HG03460 (cell line): ENCODE measurements at regions not wholly inside any gene's neighbourhood (a gene's known extent, or its start where the extent isn't known, plus 50 kb on each side); places are given as distances from the start of the nearest gene placed in this dataset.
"Not testable (repeated sequence)": the region's sequence is repeated elsewhere in the genome, so short reads cannot be mapped to it uniquely, and the experiment has no call there.

Source experiments
- ATAC-seq: cut with Tn5 transposase; IDR thresholded peaks from one replicate; pipeline ENCODE4 v1.9.1; 2021; ENCODE audit not compliant: unreplicated experiment

DNA sequence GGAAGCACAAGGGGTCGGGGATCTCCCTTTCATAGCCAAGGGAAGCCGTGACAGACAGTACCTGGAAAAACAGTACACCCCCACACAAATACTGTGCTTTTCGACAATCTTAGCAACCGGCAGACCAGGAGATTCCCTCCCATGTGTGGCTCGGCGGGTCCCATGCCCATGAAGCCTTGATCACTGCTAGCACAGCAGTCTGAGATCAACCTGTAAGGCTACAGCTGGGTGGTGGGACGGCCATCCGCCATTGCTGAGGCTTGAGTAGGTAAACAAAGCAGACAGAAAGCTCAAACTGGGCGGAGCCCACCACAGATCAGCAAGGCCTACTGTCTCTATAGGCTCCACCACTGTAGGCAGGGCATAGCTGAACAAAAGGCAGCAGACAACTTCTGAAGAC is 180.2 kb upstream of the SOX6 start:
- no peak for ATAC-seq

GRCh38 chr11:16528639-16529038 is 172.3 kb upstream of the SOX6 start:
- no peak for ATAC-seq

DNA sequence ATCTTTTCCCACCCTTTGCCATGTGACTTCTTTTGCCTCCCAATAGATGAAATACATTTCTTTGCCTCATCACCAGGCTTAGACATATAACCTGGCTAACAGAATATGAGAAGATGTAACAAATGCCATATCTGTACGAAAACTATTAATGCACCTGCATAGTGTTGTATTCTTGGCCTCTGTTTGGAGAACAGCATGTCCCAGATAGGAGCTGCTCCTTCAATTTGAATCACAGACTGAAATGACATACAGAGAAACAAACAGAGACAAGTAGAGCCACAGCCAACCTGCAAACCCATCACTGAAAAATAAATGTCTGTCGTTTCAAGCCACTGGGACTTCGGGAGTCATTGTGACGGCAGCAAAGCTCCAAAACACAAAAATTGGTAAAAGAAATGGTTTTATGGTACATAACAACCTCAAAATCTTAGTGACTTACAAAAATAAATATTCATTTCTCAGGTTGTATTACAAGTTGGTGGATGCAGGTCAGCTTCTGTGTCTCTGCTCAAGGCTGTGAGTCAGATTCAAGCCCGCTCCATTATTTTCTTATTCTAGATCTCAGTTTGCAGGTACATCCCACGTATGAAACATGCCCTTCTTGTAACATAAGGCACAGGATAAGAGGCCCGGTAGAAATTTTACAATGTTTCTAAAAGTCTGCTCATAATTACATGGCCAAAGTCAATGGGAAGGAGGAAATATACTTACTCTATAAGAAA is 171.3 kb upstream of the SOX6 start:
- no peak for ATAC-seq

DNA sequence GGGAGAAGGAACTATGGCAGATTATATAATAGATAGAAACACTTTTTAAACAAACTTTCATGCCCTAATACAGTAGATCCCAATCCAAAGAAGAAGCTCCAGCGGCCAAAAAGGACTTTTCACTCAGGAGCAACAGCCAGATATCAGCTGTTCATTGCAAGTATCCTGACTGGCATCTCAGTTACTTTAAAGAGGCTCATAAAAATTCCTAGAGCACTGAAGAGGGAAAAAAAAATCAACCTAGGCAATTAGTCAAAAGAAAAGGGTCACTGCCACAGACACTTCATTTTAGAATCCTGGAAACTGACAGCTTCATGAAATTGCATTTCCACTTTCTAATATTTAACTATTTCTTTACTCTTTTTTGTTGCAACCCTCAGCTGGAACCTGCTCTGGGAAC is 170.6 kb upstream of the SOX6 start:
- ATAC-seq, result no peak

GRCh38 chr11:16520713-16521112 is 164.4 kb upstream of the SOX6 start:
- ATAC-seq, result not testable (repeated sequence)

GRCh38 chr11:16512899-16513241 is 156.5 kb upstream of the SOX6 start:
- ATAC-seq, result peak; percentile 94

DNA sequence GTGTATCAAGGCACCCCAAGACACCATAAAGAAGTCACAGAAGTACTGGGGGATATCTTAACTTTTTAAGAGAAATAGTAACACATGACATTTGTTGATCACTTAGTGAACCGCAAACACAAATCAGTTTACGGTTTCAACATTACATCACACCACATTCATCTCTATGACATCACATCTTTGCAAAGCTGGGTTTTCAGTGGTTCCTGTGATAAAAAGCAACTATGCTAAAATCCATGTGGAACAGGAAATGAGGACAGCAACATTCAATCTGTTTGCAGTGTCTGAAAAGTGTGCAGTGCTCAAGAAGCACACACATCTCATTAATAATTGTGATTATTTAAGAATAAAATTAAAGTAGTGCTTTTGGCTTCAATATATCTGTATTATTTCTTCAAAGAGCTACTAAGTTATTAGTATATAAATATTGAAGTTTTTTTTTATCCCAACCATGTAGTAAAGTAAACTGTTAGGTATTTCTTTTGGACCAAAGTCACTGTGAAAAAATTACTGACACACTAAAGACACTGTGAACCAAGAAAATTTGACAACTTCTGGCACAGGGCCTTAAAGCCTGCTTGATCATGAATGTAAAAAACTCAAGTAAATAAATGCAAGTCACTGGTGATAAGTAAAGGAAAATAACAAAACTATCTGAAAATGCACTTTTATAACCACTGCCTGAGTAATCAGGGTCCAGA is 156.0 kb upstream of the SOX6 start:
- no peak for ATAC-seq

DNA sequence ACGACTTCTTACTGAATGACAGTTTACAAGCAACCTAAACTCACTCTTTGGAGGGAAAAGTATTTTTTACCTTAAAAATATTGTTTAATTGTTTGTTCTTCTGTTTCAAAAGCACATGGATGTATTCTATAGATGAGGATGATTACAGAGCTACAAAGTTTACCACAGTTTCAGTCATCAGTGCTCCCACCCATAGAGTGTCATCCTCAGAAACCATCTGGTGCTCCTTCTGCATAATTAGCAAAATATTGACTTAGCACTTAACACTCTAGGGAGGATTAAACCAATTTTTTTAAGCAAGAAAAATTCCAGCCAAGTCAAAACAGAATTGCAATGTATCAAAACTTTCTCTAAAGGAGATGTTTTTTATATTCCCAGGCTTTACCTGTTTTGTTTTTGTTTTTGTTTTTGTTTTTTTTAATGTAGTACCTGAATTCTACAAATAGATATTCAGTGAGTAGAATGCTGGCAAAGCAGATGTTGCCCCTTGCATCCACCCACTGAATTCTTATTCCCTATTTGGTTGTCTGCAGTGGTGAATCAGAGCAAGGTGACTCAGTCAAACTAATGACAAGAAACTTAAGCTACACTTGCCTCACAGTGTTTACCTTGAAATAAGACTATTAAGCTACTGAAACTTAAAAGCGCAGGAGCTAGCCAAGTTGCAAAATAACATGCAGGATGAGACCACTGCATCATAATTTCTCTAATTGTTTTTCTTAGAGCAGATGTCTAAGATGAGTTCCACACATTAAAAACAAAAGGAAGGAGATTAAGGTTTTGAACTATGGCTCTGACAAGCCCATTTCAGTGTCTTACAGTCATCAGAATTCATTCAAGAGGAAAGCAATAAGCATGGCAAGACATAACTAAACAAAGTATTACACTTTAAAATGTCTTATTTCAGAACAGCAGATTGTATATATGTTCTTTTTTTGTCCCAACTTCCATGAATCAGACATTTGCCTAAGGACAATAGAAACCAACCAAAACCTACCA is 155.1 kb upstream of the SOX6 start:
- ATAC-seq, result no peak

- no peak for ATAC-seq
These were observed 149.1 kb upstream of the SOX6 start for GRCh38 chr11:16505481-16505880.

- ATAC-seq, result not testable (repeated sequence)
These were observed 147.5 kb upstream of the SOX6 start for GRCh38 chr11:16503891-16504290.

- no peak for ATAC-seq
These were observed 138.8 kb upstream of the SOX6 start for GRCh38 chr11:16494918-16495691.

- no peak for ATAC-seq
These were observed 128.1 kb upstream of the SOX6 start for GRCh38 chr11:16484434-16484833.

DNA sequence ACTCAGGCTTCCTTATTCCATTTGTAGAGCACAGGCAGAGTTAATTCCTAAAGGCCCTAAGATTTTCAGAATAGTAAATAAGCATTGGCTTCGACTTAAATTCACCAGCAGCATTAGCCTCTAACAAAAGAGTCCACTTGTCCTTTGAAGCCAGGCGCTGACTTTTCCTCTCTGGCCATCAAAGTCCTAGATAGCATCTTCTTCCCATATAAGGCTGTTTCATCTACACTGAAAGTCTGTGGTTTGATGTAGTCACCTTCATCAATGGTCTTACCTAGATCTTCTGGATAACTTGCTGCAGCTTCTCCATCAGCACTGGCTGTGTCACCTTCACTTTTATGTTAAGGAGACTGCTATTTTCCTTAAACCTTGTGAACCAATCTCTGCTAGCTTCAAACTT is 118.3 kb upstream of the SOX6 start:
- ATAC-seq, result no peak

GRCh38 chr11:16469968-16470367 is 113.6 kb upstream of the SOX6 start:
- no peak for ATAC-seq

- ATAC-seq, result no peak
These were observed 112.5 kb upstream of the SOX6 start for GRCh38 chr11:16468735-16469453.

- ATAC-seq, result no peak
These were observed 104.2 kb upstream of the SOX6 start for GRCh38 chr11:16460508-16460907.

GRCh38 chr11:16456366-16456765 is 100.0 kb upstream of the SOX6 start:
- no peak for ATAC-seq

DNA sequence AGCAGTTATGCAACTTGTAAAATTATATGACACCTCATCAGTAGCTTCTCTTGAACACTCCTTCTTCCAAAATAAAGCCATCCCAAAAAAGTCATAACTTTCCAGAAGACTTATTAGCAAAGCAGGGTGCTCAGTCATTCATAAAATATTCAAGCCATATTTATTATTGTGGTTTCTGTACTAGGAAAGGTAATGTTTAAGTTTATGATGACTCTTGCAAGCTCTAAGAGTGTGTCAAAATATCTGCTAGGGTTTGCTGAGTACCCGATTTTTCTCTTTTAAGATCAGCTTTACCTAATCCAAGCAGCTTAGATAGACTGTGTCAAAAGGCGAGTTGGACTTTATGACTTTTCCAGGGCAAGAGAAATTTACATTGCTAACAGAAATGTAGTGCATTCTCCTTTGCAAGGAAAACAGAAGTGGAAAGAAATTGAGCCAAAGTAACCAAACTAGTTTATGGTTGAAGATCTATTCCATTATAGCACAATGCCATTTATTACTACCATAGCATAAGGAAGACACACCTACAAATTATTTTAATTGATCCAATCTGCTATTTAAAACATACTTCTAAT is 98.0 kb upstream of the SOX6 start:
- no peak for ATAC-seq

GRCh38 chr11:16448123-16448717 is 91.9 kb upstream of the SOX6 start:
- ATAC-seq, result no peak
